ENCODE measurements at regions not wholly inside any gene's neighbourhood (a gene's known extent, or its start where the extent isn't known, plus 50 kb on each side); places are given as distances from the start of the nearest gene placed in this dataset.

DNA sequence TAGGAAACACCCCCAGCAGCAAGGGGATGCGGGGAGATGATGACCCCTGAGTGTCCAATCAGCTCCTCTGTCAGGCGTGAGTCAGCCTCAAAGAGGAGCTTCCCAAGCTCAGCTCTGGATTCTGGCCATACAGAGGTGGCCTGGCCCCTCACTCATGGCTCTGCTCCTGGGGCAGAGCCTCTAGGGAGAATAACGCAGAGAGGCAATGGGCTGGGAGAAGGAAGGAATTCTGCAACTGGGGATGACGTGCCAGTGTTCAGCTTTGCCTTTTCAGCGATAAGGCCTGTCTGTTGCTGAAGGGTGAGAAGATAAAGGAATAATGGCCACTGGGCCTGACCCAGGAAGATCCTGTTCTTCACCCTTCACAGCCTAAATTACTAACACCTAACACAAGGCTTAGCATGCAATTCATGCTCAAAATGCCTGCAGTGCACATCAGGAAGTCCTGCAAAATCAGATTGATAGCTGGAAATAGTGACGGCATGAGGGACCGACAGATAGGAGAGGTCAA is 92.2 kb downstream of the TBX19 start:
- TF ChIP-seq, protein P1, sequence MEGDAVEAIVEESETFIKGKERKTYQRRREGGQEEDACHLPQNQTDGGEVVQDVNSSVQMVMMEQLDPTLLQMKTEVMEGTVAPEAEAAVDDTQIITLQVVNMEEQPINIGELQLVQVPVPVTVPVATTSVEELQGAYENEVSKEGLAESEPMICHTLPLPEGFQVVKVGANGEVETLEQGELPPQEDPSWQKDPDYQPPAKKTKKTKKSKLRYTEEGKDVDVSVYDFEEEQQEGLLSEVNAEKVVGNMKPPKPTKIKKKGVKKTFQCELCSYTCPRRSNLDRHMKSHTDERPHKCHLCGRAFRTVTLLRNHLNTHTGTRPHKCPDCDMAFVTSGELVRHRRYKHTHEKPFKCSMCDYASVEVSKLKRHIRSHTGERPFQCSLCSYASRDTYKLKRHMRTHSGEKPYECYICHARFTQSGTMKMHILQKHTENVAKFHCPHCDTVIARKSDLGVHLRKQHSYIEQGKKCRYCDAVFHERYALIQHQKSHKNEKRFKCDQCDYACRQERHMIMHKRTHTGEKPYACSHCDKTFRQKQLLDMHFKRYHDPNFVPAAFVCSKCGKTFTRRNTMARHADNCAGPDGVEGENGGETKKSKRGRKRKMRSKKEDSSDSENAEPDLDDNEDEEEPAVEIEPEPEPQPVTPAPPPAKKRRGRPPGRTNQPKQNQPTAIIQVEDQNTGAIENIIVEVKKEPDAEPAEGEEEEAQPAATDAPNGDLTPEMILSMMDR (IDR thresholded peaks at IDR 0.05): no peak
- H3K4me3 Mint-ChIP-seq: no peak overlapping the region
- peaks cover 0 to 3% of the 10 kb centered on the region in 2 donors for H3K27me3 Mint-ChIP-seq (ENCODE audit: low read depth in 2 of 2)
- no peak overlapping the region for H3K27ac Mint-ChIP-seq
- H3K36me3 ChIP-seq (ENCODE audit: control insufficient read depth, insufficient read depth, low read length): no peaks in the 10 kb centered on the region
- no peaks in the 10 kb centered on the region for H3K36me3 Mint-ChIP-seq
- WGBS (ENCODE audit: insufficient coverage): 81% methylated on average over 7 of the region's 7 CpGs
- H3K9me3 Mint-ChIP-seq: no peaks in the 10 kb centered on the region
- H3K4me1 ChIP-seq (ENCODE audit: control insufficient read depth, insufficient read depth, low read length): no peaks in the 10 kb centered on the region
- H3K4me1 Mint-ChIP-seq: no peaks in the 10 kb centered on the region
- ATAC-seq (no peak), DNase-seq (no peak)
- no peaks in the 10 kb centered on the region for H3K9me3 ChIP-seq (ENCODE audit: control insufficient read depth, insufficient read depth, low read length)
- H3K4me3 ChIP-seq (ENCODE audit: low read length): no peak overlapping the region
- intact Hi-C loops (cut with micrococcal nuclease): no loop called here
- H3K27ac ChIP-seq (ENCODE audit: low read length): no peak overlapping the region
- no peaks in the 10 kb centered on the region for H3K27me3 ChIP-seq (ENCODE audit: control insufficient read depth, insufficient read depth, low read length)

DNA sequence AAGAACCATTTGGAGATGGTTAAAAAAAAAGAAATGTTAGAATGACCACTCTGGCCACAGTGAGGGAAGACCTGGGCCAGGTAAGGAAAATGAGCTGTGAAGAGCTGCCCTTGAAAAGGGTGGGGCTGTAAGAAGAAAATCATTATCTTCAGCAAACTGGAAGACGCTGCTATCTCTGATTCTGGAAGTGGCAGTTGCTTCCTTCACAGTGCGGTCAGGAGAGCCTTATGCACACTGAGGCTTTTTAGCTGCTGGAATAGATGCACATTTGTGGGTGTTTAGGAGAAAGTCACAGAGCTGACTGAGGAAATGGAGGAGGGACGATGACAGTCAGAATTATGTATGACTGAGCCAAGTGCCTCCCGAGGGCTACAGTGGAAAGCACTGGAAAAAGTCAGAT is 91.6 kb downstream of the TBX19 start:
- TF ChIP-seq, protein P1 (IDR thresholded peaks at IDR 0.05): no peak
- H3K36me3 ChIP-seq (ENCODE audit: control insufficient read depth, insufficient read depth, low read length): no peaks in the 10 kb centered on the region
- H3K27ac ChIP-seq (ENCODE audit: low read length): no peak overlapping the region
- no peaks in the 10 kb centered on the region for H3K4me1 ChIP-seq (ENCODE audit: control insufficient read depth, insufficient read depth, low read length)
- Mint-ChIP-seq H3K9me3 (no peaks in the 10 kb centered on the region), H3K36me3 (no peaks in the 10 kb centered on the region), H3K4me1 (no peaks in the 10 kb centered on the region), H3K27ac (no peak overlapping the region), H3K27me3 (ENCODE audit: low read depth in 2 of 2) (peaks cover 0 to 3% of the 10 kb centered on the region in 2 donors), H3K4me3 (no peak overlapping the region)
- ATAC-seq (no peak), DNase-seq (no peak)
- H3K9me3 ChIP-seq (ENCODE audit: control insufficient read depth, insufficient read depth, low read length): no peaks in the 10 kb centered on the region
- H3K4me3 ChIP-seq (ENCODE audit: low read length): no peak overlapping the region
- intact Hi-C loops (cut with micrococcal nuclease): no loop called here
- 85% methylated on average over 4 of the region's 4 CpGs for WGBS (ENCODE audit: insufficient coverage)
- no peaks in the 10 kb centered on the region for H3K27me3 ChIP-seq (ENCODE audit: control insufficient read depth, insufficient read depth, low read length)

DNA sequence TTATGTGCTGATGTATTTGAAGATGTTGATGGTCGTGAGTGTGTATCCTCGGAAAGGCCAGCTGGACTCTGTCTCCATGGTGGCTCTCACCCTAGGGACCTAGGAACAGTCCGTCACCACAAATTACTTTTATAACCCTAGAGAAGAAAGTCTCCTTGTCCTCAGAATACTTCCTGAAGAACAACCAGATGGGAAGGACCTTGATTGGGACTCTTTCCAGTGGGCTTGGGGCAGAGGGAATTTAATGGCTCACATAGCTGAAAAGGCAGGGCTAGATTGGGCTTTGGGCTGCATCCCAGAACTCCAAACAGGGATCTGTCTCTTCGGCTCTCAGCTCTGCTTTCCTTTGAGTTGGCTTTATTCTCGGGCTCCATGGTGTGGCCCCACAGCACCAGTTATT is 90.8 kb downstream of the TBX19 start:
- Histone ChIP-seq H3K27ac (ENCODE audit: low read length) (no peak overlapping the region), H3K9me3 (ENCODE audit: control insufficient read depth, insufficient read depth, low read length) (no peaks in the 10 kb centered on the region), H3K4me3 (ENCODE audit: low read length) (no peak overlapping the region), H3K36me3 (ENCODE audit: control insufficient read depth, insufficient read depth, low read length) (no peaks in the 10 kb centered on the region), H3K4me1 (ENCODE audit: control insufficient read depth, insufficient read depth, low read length) (no peaks in the 10 kb centered on the region), H3K27me3 (ENCODE audit: control insufficient read depth, insufficient read depth, low read length) (no peaks in the 10 kb centered on the region)
- no peak overlapping the region for H3K4me3 Mint-ChIP-seq
- peaks cover 0 to 3% of the 10 kb centered on the region in 2 donors for H3K27me3 Mint-ChIP-seq (ENCODE audit: low read depth in 2 of 2)
- ATAC-seq (no peak), DNase-seq (no peak)
- 96% methylated on average over 5 of the region's 5 CpGs for WGBS (ENCODE audit: insufficient coverage)
- no peaks in the 10 kb centered on the region for H3K36me3 Mint-ChIP-seq
- intact Hi-C loops (cut with micrococcal nuclease): no loop called here
- no peak overlapping the region for H3K27ac Mint-ChIP-seq
- no peaks in the 10 kb centered on the region for H3K9me3 Mint-ChIP-seq
- H3K4me1 Mint-ChIP-seq: no peaks in the 10 kb centered on the region
- TF ChIP-seq, protein P1 (IDR thresholded peaks at IDR 0.05): no peak

DNA sequence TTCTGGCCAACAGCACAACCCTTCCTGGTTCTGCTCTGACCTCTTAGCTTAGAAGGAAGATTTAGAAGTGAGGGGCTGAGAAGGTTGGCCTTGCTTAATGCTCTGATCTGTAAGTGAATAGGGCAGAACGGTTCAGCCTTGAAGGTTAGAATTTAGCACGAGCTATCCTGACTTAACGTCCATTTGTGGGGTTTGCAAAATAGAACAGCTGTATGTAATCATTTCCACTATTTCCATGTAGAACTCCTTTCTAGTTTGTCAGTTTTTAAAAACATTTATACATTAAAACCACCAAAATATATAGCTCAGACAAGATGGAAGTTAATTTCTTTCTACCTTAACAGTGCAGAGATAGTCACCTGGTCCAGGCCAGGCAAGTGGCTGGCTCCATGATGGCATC is 89.9 kb downstream of the TBX19 start:
- peaks cover 0 to 8% of the 10 kb centered on the region in 2 donors for H3K4me1 Mint-ChIP-seq
- TF ChIP-seq, protein P1 (IDR thresholded peaks at IDR 0.05): no peak
- H3K27ac Mint-ChIP-seq: no peak overlapping the region
- no peak for DNase-seq
- no peak overlapping the region for H3K4me3 Mint-ChIP-seq
- H3K9me3 Mint-ChIP-seq: no peaks in the 10 kb centered on the region
- ATAC-seq: no peak
- 96% methylated on average over 3 of the region's 3 CpGs for WGBS (ENCODE audit: insufficient coverage)
- Histone ChIP-seq H3K4me1 (ENCODE audit: control insufficient read depth, insufficient read depth, low read length) (peaks cover 3% of the 10 kb centered on the region), H3K27ac (ENCODE audit: low read length) (no peak overlapping the region), H3K36me3 (ENCODE audit: control insufficient read depth, insufficient read depth, low read length) (no peaks in the 10 kb centered on the region), H3K27me3 (ENCODE audit: control insufficient read depth, insufficient read depth, low read length) (no peaks in the 10 kb centered on the region), H3K9me3 (ENCODE audit: control insufficient read depth, insufficient read depth, low read length) (no peaks in the 10 kb centered on the region), H3K4me3 (ENCODE audit: low read length) (no peak overlapping the region)
- H3K27me3 Mint-ChIP-seq (ENCODE audit: low read depth in 2 of 2): peaks cover 0 to 3% of the 10 kb centered on the region in 2 donors
- no peaks in the 10 kb centered on the region for H3K36me3 Mint-ChIP-seq
- intact Hi-C loops (cut with micrococcal nuclease): no loop called here

All from natural killer cell (primary cell).